ENCODE measurements at regions not wholly inside any gene's neighbourhood (a gene's known extent, or its start where the extent isn't known, plus 50 kb on each side); places are given as distances from the start of the nearest gene placed in this dataset.

DNA sequence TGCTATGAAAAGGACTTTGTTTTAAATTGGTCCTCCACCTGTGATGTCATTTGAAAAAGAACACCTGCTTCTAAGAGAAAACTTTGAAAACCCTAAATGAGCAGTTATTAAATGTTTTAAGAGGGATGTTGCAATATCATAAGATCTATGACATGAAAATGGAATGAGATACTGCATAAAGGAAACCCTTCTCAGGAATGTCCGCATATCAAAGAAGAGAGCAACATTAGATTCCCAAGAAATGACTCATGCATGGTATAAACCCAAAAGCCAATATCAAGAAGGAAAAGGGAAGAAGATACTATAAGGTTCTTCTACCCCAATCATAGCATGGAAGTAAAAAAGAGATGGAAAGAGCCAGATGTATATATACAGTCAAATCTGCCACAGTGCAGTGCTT lies 627.5 kb upstream of the LMCD1 start:
- H3K79me2 ChIP-seq (ENCODE audit: insufficient read depth, low read depth) = no peaks in the 10 kb centered on the region
- H2AFZ ChIP-seq (ENCODE audit: low read depth) = no peak overlapping the region
- TF ChIP-seq, protein P1, sequence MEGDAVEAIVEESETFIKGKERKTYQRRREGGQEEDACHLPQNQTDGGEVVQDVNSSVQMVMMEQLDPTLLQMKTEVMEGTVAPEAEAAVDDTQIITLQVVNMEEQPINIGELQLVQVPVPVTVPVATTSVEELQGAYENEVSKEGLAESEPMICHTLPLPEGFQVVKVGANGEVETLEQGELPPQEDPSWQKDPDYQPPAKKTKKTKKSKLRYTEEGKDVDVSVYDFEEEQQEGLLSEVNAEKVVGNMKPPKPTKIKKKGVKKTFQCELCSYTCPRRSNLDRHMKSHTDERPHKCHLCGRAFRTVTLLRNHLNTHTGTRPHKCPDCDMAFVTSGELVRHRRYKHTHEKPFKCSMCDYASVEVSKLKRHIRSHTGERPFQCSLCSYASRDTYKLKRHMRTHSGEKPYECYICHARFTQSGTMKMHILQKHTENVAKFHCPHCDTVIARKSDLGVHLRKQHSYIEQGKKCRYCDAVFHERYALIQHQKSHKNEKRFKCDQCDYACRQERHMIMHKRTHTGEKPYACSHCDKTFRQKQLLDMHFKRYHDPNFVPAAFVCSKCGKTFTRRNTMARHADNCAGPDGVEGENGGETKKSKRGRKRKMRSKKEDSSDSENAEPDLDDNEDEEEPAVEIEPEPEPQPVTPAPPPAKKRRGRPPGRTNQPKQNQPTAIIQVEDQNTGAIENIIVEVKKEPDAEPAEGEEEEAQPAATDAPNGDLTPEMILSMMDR (conservative IDR thresholded peaks at IDR 0.05; ENCODE audit: low read depth, low read length) = no peak

DNA sequence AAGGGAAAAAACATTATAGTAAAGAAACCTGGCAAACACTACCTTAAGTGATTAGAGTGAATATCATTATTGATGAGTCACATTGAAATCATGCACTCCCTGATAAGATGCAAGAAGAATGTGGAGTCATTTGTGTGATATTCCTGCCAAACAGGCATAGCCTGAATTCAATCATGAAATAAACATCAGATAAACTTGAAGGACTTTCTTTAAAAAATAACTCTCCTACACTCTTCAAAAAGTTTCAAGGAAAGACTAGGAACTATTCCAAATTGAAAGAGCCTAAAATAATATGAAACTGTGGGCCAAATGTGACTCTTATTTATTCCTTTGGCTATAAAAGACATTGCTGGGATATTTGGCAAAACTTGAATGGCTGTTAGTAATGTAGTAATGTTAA lies 625.7 kb upstream of the LMCD1 start:
- Histone ChIP-seq H3K27me3 (ENCODE audit: insufficient read depth, low read depth) (no peaks in the 10 kb centered on the region), H4K20me1 (ENCODE audit: insufficient read depth) (no peaks in the 10 kb centered on the region), H3K36me3 (ENCODE audit: insufficient read depth) (no peaks in the 10 kb centered on the region), H3K4me1 (ENCODE audit: low read depth, poor library complexity, severe bottlenecking) (no peaks in the 10 kb centered on the region), H3K27ac (no peak overlapping the region), H3K4me3 (IDR thresholded peaks at IDR 0.05; ENCODE audit: insufficient read depth, low read depth, low read length) (no peak overlapping the region), H2AFZ (ENCODE audit: low read depth) (no peak overlapping the region), H3K9ac (no peak overlapping the region), H3K79me2 (ENCODE audit: insufficient read depth, low read depth) (no peaks in the 10 kb centered on the region), H3K4me2 (no peak overlapping the region)
- TF ChIP-seq, protein P1 (conservative IDR thresholded peaks at IDR 0.05; ENCODE audit: low read depth, low read length) = no peak

More for the DNA sequence above, 627.5 kb upstream of the LMCD1 start:
- Histone ChIP-seq H3K9ac (no peak overlapping the region), H3K36me3 (ENCODE audit: insufficient read depth) (no peaks in the 10 kb centered on the region), H3K4me2 (no peak overlapping the region), H3K4me1 (ENCODE audit: low read depth, poor library complexity, severe bottlenecking) (no peaks in the 10 kb centered on the region), H4K20me1 (ENCODE audit: insufficient read depth) (no peaks in the 10 kb centered on the region), H3K27me3 (ENCODE audit: insufficient read depth, low read depth) (no peaks in the 10 kb centered on the region), H3K27ac (no peak overlapping the region), H3K4me3 (IDR thresholded peaks at IDR 0.05; ENCODE audit: insufficient read depth, low read depth, low read length) (no peak overlapping the region)

DNA sequence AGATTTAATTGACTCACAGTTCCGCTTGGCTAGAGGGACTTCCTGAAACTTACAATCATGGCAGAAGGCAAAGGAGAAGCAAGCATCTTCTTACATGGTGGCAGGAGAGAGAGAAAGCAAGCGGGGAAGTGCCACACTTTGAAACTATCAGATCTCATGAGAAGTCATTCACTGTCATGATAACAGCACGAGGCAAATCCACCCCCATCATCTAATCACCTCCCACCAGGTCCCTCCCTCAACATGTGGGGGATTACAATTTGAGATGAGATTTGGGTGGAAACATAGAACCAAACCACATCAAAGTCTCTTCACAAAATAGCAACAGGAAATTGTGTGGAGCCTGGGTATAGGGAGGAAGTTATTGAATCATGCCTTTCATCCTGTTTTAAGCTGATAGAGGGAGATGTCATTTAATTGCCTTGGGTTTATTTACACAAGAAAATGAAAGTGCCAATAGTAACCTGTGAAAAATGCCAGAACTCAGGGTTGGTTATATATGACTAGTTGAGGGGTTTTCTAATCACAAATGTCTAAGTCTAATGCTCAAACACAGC lies 624.8 kb upstream of the LMCD1 start:
- Histone ChIP-seq H3K4me2 (no peak overlapping the region), H2AFZ (ENCODE audit: low read depth) (no peak overlapping the region)

DNA sequence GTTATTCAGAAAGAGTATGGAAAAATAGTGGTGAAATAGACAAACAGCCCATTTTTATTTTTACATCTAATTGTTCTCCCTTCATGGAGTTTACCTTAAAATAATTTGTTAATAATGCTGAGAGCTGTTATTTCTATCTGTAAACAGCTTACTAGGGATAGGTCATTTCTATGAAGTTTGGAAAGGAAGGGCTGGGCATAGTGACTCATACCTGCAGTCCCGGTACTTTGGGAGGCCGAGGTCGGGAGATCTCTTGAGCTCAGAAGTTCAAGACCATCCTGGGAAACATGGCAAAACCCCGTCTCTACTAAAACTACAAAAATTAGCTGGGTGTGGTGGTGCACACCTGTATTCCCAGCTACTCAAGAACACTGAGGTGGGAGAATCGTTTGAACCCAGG lies 624.3 kb upstream of the LMCD1 start:
- Histone ChIP-seq H3K27ac (no peak overlapping the region), H3K4me1 (ENCODE audit: low read depth, poor library complexity, severe bottlenecking) (no peaks in the 10 kb centered on the region), H3K4me2 (no peak overlapping the region), H3K27me3 (ENCODE audit: insufficient read depth, low read depth) (no peaks in the 10 kb centered on the region), H3K4me3 (IDR thresholded peaks at IDR 0.05; ENCODE audit: insufficient read depth, low read depth, low read length) (no peak overlapping the region), H3K9ac (no peak overlapping the region), H2AFZ (ENCODE audit: low read depth) (no peak overlapping the region), H3K79me2 (ENCODE audit: insufficient read depth, low read depth) (no peaks in the 10 kb centered on the region), H4K20me1 (ENCODE audit: insufficient read depth) (no peaks in the 10 kb centered on the region), H3K36me3 (ENCODE audit: insufficient read depth) (no peaks in the 10 kb centered on the region)
- TF ChIP-seq, protein P1 (conservative IDR thresholded peaks at IDR 0.05; ENCODE audit: low read depth, low read length) = no peak

More for the DNA sequence above, 624.8 kb upstream of the LMCD1 start:
- Histone ChIP-seq H4K20me1 (ENCODE audit: insufficient read depth) (no peaks in the 10 kb centered on the region), H3K79me2 (ENCODE audit: insufficient read depth, low read depth) (no peaks in the 10 kb centered on the region), H3K4me3 (IDR thresholded peaks at IDR 0.05; ENCODE audit: insufficient read depth, low read depth, low read length) (no peak overlapping the region), H3K27ac (no peak overlapping the region), H3K27me3 (ENCODE audit: insufficient read depth, low read depth) (no peaks in the 10 kb centered on the region), H3K36me3 (ENCODE audit: insufficient read depth) (no peaks in the 10 kb centered on the region), H3K9ac (no peak overlapping the region), H3K4me1 (ENCODE audit: low read depth, poor library complexity, severe bottlenecking) (no peaks in the 10 kb centered on the region)
- TF ChIP-seq, protein P1 (conservative IDR thresholded peaks at IDR 0.05; ENCODE audit: low read depth, low read length) = no peak

Data from KMS-11 (cell line).